AG08396 (cell line): ENCODE measurements at regions not wholly inside any gene's neighbourhood (a gene's known extent, or its start where the extent isn't known, plus 50 kb on each side); places are given as distances from the start of the nearest gene placed in this dataset.
"Not testable (repeated sequence)": the region's sequence is repeated elsewhere in the genome, so short reads cannot be mapped to it uniquely, and the experiment has no call there.

Experiments
- DNase-seq: peaks from one replicate; pipeline ENCODE4 v3.0.0; 2012; ENCODE audit warnings: low spot score, mixed read lengths

- DNase-seq = not testable (repeated sequence)
Measured at GRCh38 chr12:9543341-9543740, 64.4 kb downstream of the KLRB1 start.

GRCh38 chr12:9542827-9543226 is 64.9 kb downstream of the KLRB1 start:
- DNase-seq = not testable (repeated sequence)

GRCh38 chr12:9515925-9516324 is 91.8 kb downstream of the KLRB1 start:
- not testable (repeated sequence) for DNase-seq

- DNase-seq = not testable (repeated sequence)
Measured at GRCh38 chr12:9512695-9513094, 95.0 kb downstream of the KLRB1 start.

- DNase-seq = not testable (repeated sequence)
Measured at GRCh38 chr12:9510392-9511011, 97.2 kb downstream of the KLRB1 start.

GRCh38 chr12:9509464-9510161 is 98.1 kb downstream of the KLRB1 start:
- DNase-seq = peak; percentile 7

- no peak for DNase-seq
Measured at GRCh38 chr12:9506746-9507145, 101.0 kb downstream of the KLRB1 start.

GRCh38 chr12:9503384-9503783 is 104.3 kb downstream of the KLRB1 start:
- not testable (repeated sequence) for DNase-seq

- not testable (repeated sequence) for DNase-seq
Measured at GRCh38 chr12:9502845-9503244, 104.9 kb downstream of the KLRB1 start.

- not testable (repeated sequence) for DNase-seq
Measured at GRCh38 chr12:9493325-9493724, 114.4 kb downstream of the KLRB1 start.

GRCh38 chr12:9481289-9481688 is 126.4 kb downstream of the KLRB1 start:
- not testable (repeated sequence) for DNase-seq

- DNase-seq = not testable (repeated sequence)
Measured at GRCh38 chr12:9474197-9474596, 133.5 kb downstream of the KLRB1 start.

- DNase-seq = not testable (repeated sequence)
Measured at GRCh38 chr12:9473638-9474037, 134.1 kb downstream of the KLRB1 start.

GRCh38 chr12:9471501-9471900 is 136.2 kb downstream of the KLRB1 start:
- not testable (repeated sequence) for DNase-seq

GRCh38 chr12:9470367-9470766 is 137.3 kb downstream of the KLRB1 start:
- DNase-seq = not testable (repeated sequence)

GRCh38 chr12:9469956-9470355 is 137.8 kb downstream of the KLRB1 start:
- DNase-seq = not testable (repeated sequence)

- DNase-seq = not testable (repeated sequence)
Measured at GRCh38 chr12:9469463-9469862, 138.3 kb downstream of the KLRB1 start.

GRCh38 chr12:9468998-9469397 is 138.7 kb downstream of the KLRB1 start:
- peak; percentile 43 for DNase-seq

- DNase-seq = not testable (repeated sequence)
Measured at GRCh38 chr12:9468144-9468543, 139.6 kb downstream of the KLRB1 start.

GRCh38 chr12:9464408-9464807 is 143.3 kb downstream of the KLRB1 start:
- no peak for DNase-seq

GRCh38 chr12:9455516-9455915 is 152.2 kb downstream of the KLRB1 start:
- DNase-seq = not testable (repeated sequence)

- not testable (repeated sequence) for DNase-seq
Measured at GRCh38 chr12:9454021-9454420, 153.7 kb downstream of the KLRB1 start.

GRCh38 chr12:9450127-9450567 is 157.6 kb downstream of the KLRB1 start:
- DNase-seq = not testable (repeated sequence)
